Type B pancreatic cell (in vitro differentiated cells): ENCODE measurements at regions not wholly inside any gene's neighbourhood (a gene's known extent, or its start where the extent isn't known, plus 50 kb on each side); places are given as distances from the start of the nearest gene placed in this dataset.
"Not testable (repeated sequence)": the region's sequence is repeated elsewhere in the genome, so short reads cannot be mapped to it uniquely, and the experiment has no call there.

Experiments used
- DNase-seq: peaks from one replicate; pipeline ENCODE4 v3.0.0; 2021; ENCODE audit warnings: mixed read lengths; ENCODE audit not compliant: unreplicated experiment; ENCODE audit errors: extremely low spot score
- H3K27ac Mint-ChIP-seq: 2 replicates; pipeline ENCODE4 v1.8.0; 2021; ENCODE audit warnings: mild to moderate bottlenecking, mixed read lengths
- H3K27me3 Mint-ChIP-seq: 2 replicates; pipeline ENCODE4 v1.8.0; 2021; ENCODE audit warnings: mixed read lengths
- H3K36me3 Mint-ChIP-seq: 2 replicates; pipeline ENCODE4 v1.8.0; 2021; ENCODE audit warnings: mixed read lengths
- H3K4me1 Mint-ChIP-seq: one replicate; pipeline ENCODE4 v1.8.0; 2021; ENCODE audit warnings: mixed read lengths; ENCODE audit not compliant: unreplicated experiment
- H3K4me3 Mint-ChIP-seq: 2 replicates; pipeline ENCODE4 v1.8.0; 2021; ENCODE audit warnings: mild to moderate bottlenecking, mixed read lengths
- H3K9me3 Mint-ChIP-seq: 2 replicates; pipeline ENCODE4 v1.8.0; 2021; ENCODE audit warnings: mixed read lengths
- TF ChIP-seq, protein P1 (sequence below): fragments of 200-600 bp; sonication (generic); conservative IDR thresholded peaks from 2 replicates; pipeline ENCODE4 v1.5.0; 2021; ENCODE audit warnings: antibody characterized with exemption, mild to moderate bottlenecking

DNA sequence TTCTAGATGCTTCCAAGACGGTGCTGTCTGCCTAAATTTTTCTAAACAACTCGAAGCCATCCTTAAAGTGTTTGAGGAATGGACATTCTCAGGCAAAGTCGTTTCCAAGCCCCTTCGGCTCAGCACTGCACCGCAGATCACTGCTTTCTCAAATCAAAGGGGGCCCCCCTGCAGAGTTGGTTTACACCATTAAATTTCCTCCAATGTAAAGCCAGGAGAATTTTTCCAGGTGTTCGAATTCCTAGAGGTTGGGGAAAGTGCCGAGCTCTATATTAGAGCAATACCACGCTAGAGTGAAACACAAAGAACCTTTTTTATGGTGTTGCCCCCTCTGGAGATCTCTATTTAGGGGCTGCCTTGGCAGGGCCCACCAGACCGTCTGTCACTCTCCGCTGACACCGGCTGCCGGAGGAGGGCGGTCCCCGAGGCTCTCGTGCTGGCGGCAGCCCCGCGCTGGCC is 277.9 kb upstream of the NR2F2 start:
- H3K9me3 Mint-ChIP-seq, result no peaks in the 10 kb centered on the region
- DNase-seq, result no peak
- H3K4me1 Mint-ChIP-seq, result peaks cover 33% of the 10 kb centered on the region
- peak overlapping the region; percentile 36 for H3K27ac Mint-ChIP-seq
- TF ChIP-seq, protein P1, sequence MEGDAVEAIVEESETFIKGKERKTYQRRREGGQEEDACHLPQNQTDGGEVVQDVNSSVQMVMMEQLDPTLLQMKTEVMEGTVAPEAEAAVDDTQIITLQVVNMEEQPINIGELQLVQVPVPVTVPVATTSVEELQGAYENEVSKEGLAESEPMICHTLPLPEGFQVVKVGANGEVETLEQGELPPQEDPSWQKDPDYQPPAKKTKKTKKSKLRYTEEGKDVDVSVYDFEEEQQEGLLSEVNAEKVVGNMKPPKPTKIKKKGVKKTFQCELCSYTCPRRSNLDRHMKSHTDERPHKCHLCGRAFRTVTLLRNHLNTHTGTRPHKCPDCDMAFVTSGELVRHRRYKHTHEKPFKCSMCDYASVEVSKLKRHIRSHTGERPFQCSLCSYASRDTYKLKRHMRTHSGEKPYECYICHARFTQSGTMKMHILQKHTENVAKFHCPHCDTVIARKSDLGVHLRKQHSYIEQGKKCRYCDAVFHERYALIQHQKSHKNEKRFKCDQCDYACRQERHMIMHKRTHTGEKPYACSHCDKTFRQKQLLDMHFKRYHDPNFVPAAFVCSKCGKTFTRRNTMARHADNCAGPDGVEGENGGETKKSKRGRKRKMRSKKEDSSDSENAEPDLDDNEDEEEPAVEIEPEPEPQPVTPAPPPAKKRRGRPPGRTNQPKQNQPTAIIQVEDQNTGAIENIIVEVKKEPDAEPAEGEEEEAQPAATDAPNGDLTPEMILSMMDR, result no peak
- peak overlapping the region; percentile 49 for H3K4me3 Mint-ChIP-seq
- H3K36me3 Mint-ChIP-seq, result no peaks in the 10 kb centered on the region
- H3K27me3 Mint-ChIP-seq, result peaks cover 6% of the 10 kb centered on the region

DNA sequence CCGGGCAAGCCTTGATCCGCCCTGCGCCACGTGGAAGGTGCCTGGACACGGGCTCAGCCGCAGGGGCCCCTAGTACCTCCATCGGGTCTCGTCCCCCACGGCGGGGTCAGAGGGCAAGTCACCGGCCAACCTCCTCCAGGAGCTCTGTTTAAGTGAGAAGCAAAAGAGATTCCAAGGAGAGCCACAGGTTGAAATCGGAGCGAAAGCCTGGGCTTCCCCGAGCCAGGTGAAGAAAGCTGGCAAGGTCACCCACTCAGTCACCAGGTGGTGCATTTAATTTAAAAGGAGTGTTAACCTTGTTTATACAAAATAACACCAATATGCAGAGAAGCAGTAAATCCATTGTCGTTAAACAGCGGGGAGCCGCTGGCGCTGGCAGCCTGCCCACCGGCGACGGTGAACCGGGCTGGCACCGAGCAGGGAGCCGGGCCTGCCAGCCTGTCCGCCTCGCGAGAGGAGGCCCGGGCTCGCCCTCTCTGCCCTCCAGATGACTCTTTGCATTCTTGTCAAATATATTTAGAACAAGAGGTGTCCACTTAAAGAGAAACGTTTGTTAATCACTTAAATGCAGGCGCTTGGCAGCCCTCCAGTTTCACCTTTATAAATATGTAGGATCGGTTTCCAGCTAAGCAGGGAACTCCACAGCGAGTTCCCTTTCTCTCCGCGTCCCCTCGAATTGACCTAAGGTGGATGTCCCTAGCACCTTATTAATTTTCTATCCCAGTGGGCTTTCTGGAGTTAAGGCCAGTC is 277.3 kb upstream of the NR2F2 start:
- H3K27ac Mint-ChIP-seq, result peak overlapping the region; percentile 86
- H3K27me3 Mint-ChIP-seq, result peaks cover 6% of the 10 kb centered on the region
- TF ChIP-seq, protein P1, result no peak
- no peak for DNase-seq
- no peaks in the 10 kb centered on the region for H3K9me3 Mint-ChIP-seq
- H3K4me1 Mint-ChIP-seq, result peaks cover 32% of the 10 kb centered on the region
- H3K36me3 Mint-ChIP-seq, result no peaks in the 10 kb centered on the region
- H3K4me3 Mint-ChIP-seq, result peak overlapping the region; percentile 82

DNA sequence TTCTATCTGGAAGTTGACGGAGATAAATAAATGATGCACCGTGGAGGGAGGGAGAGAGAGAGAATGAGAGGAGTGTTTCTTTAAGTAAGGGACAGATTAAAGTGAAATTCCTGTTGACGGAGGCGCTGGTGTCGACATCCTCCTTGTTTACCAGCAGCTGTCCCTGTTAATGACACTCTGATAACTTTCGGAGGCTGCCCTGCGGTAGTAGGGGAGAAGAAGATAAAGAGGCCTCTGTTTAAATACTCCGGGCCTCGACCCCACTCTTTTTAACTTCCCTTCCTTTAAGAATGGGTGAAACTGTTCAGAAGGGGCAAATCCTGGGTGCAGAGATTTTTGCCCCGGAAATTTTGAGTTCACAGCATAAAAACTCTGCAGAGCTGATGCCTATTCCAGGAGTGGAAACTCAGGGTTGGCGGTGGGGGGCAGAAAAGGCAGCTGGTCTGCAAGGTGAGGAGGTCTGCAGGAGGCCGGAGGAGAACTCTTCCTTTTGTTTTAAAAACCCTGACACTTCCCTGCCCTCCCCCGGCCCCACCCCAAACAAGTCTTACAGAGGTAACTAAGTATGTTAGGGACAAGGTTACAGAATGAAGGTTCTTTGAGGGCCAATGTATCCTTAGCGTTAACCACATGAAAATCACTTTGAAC is 276.6 kb upstream of the NR2F2 start:
- H3K27ac Mint-ChIP-seq, result peak overlapping the region; percentile 86

DNA sequence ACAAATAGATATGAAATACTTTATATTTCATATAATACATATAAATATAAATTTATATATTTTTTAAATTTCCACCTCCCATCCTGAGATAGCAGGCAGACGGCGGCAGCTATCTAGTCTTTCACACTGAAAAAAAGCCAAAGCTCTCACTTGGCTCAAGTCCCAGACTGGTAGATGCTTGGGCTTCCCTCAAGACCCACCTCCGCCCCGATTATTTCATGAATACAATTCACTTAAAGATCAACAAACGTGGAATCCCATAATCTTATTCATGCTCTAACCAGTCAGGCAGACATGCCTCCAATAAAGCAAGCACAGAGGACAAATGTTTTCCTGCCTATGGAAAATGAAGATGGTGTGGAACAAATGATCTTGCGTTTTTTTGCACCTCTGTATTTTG is 275.9 kb upstream of the NR2F2 start:
- peak overlapping the region; percentile 7 for H3K27ac Mint-ChIP-seq
- DNase-seq, result no peak
- H3K4me1 Mint-ChIP-seq, result peaks cover 30% of the 10 kb centered on the region
- H3K4me3 Mint-ChIP-seq, result no peak overlapping the region
- H3K27me3 Mint-ChIP-seq, result peaks cover 6% of the 10 kb centered on the region
- H3K36me3 Mint-ChIP-seq, result no peaks in the 10 kb centered on the region
- H3K9me3 Mint-ChIP-seq, result no peaks in the 10 kb centered on the region
- TF ChIP-seq, protein P1, result no peak

More for the DNA sequence above, 276.6 kb upstream of the NR2F2 start:
- H3K4me3 Mint-ChIP-seq, result peak overlapping the region; percentile 82
- peaks cover 35% of the 10 kb centered on the region for H3K4me1 Mint-ChIP-seq
- TF ChIP-seq, protein P1, result no peak
- H3K27me3 Mint-ChIP-seq, result peaks cover 6% of the 10 kb centered on the region
- no peaks in the 10 kb centered on the region for H3K36me3 Mint-ChIP-seq
- H3K9me3 Mint-ChIP-seq, result no peaks in the 10 kb centered on the region
- DNase-seq, result no peak

DNA sequence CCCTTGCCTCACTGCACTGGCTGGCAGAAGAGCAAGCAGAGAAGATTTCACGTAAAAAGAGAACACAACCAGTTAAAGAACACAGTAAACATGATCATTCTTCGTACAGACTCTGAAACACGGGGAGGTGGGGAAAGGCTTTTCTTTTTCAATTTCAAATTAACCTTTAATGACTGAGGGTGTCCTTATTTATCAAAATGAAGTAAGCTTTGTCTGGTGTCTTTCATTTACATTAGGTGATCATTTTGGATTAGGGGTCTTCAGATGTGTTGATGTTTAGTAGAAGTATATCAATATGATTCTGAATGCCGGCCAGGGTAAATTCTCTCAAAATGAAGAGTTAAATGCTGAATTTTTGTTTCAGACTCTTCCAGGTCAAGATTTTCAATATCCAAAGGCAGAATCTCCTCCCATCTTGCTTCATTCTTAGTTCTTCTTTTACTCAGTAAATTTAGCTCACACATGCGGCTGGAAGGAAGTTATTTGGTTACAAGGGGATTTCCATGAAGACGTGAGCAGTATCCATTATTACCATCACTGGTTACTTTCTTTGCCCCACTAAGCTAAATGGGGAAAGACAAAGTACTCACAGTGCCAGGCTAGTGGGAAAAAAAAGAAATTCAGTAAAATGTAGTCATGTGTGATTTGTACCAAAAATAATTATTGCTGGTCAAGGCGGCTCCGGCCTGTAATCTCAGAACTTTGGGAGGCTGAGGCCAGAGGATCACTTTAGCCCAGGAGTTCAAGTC is 272.2 kb upstream of the NR2F2 start:
- TF ChIP-seq, protein P1, result no peak
- Mint-ChIP-seq H3K9me3 (peaks cover 4% of the 10 kb centered on the region), H3K4me1 (peaks cover 15% of the 10 kb centered on the region), H3K36me3 (no peaks in the 10 kb centered on the region), H3K4me3 (no peak overlapping the region), H3K27ac (no peak overlapping the region), H3K27me3 (peaks cover 3% of the 10 kb centered on the region)
- no peak for DNase-seq

DNA sequence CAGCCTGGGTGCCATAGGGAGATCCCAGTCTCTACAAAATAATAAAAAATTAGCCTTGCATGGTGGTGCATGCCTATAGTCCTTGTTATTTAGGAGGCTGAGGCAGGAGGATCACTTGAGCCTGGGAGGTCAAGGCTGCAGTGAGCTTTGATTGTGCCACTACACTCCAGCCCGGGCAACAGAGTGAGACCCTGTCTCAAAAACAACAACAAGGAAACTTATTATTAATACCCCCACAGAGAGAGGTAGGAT is 271.7 kb upstream of the NR2F2 start:
- H3K27ac Mint-ChIP-seq, H3K9me3 Mint-ChIP-seq, H3K36me3 Mint-ChIP-seq, H3K27me3 Mint-ChIP-seq, DNase-seq, H3K4me3 Mint-ChIP-seq: not testable (repeated sequence)
- H3K4me1 Mint-ChIP-seq, result peaks cover 10% of the 10 kb centered on the region

DNA sequence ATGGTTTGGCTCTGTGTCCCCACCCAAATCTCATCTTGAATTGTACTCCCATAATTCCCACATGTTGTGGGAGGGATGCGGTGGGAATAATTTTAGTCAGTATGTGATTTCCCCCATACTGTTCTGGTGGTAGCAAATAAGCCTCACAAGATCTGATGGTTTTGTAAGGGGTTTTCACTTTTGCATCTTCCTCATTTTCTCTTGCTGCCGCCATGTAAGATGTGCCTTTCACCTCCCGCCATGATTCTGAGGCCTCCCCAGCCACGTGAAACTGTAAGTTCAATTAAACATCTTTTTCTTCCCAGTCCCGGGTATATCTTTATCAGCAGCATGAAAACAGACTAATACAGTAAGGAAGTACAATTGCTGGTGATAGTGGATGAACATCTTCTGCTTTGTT is 269.9 kb upstream of the NR2F2 start:
- not testable (repeated sequence) for H3K4me1 Mint-ChIP-seq, H3K27ac Mint-ChIP-seq, DNase-seq, H3K27me3 Mint-ChIP-seq, H3K36me3 Mint-ChIP-seq, H3K4me3 Mint-ChIP-seq
- peaks cover 13% of the 10 kb centered on the region for H3K9me3 Mint-ChIP-seq
